ENCODE measurements at regions not wholly inside any gene's neighbourhood (a gene's known extent, or its start where the extent isn't known, plus 50 kb on each side); places are given as distances from the start of the nearest gene placed in this dataset.

DNA sequence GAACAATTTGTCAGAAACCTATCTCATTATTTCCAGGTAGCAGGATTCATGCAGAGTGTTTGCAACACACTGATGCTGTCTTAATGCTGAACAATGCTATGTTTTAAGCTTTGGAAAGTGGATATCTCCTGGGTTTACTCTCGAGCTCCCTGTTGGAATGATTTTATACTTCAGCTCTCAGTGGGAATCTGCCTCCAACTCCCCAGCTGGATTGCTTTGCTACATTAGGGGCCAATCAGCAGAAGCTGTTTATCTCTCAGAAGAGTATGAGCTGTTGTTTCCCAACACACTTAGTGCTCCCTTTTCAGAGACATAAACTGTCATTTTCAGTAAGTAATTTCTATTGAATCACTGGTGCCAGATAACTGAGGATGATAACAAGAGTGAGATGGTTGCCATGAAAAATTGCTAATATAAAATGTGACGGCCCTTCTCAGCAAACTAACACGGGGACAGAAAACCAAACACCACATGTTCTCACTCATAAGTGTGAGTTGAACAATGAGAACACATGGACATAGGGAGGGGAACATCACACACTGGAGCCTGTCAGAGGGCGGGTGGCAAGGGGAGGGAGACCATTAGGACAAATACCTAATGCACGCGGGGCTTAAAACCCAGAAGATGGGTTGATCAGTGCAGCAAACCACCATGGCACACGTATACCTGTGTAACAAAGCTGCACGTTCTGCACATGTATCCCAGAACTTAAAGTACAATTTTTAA lies 265.9 kb upstream of the RUNX1 start:
- DNase-seq (no peak), ATAC-seq (ENCODE audit: low read depth) (no peak)
- POLR2A ChIA-PET, result no interaction called here
- H3K4me1 Mint-ChIP-seq, result no peaks in the 10 kb centered on the region
- no peaks in the 10 kb centered on the region for H3K36me3 Mint-ChIP-seq
- H3K4me3 Mint-ChIP-seq, result no peak overlapping the region
- H3K27ac Mint-ChIP-seq, result no peak overlapping the region
- H3K9me3 Mint-ChIP-seq, result no peaks in the 10 kb centered on the region
- H3K27me3 Mint-ChIP-seq, result peaks cover 8% of the 10 kb centered on the region

DNA sequence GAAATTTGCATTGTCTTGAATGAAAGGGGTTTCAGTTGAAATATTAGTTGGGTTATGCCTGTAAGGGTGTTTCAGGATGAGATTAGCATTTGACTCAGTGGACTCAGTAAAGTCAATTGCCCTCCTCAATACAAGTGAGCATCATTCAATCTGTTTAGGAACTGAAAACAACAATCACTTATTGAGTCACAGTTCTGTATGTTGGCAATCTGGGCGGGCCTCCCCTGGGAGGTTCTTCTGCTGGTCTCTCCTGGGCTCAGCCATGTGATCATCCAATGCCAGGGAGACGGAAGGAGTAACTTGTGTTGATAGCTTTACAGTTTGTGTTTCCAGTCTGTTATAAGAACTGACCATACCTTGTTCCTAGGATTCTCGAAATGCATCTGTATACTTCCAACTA lies 262.9 kb upstream of the RUNX1 start:
- ATAC-seq (ENCODE audit: low read depth) (no peak), DNase-seq (no peak)
- H3K27ac Mint-ChIP-seq, result no peak overlapping the region
- H3K9me3 Mint-ChIP-seq, result peaks cover 4% of the 10 kb centered on the region
- H3K4me1 Mint-ChIP-seq, result no peaks in the 10 kb centered on the region
- H3K4me3 Mint-ChIP-seq, result no peak overlapping the region
- peaks cover 4% of the 10 kb centered on the region for H3K27me3 Mint-ChIP-seq
- POLR2A ChIA-PET, result no interaction called here
- no peaks in the 10 kb centered on the region for H3K36me3 Mint-ChIP-seq

DNA sequence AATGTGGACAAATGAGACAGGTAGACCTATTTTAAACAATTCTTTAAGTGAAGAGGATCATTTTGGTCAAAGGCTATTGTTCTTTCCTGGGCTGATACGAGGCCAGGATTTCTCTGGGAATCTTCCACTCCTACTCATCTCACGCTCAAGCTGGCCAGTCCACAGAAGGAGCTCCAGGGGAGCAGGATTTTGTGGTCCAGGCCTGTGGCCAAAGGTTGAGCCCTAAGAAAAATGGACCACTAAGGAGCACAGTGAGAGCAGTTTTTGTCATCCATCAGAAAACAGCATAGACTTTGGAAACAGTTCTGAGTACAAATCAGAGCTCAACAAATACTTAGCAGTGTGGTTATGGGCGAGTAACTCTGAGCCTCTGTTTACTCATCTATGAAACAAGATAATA lies 260.2 kb upstream of the RUNX1 start:
- no peak for ATAC-seq (ENCODE audit: low read depth)
- POLR2A ChIA-PET, result no interaction called here
- Mint-ChIP-seq H3K27me3 (peaks cover 6% of the 10 kb centered on the region), H3K4me3 (no peak overlapping the region), H3K9me3 (peaks cover 6% of the 10 kb centered on the region), H3K4me1 (no peaks in the 10 kb centered on the region), H3K27ac (no peak overlapping the region), H3K36me3 (no peaks in the 10 kb centered on the region)
- DNase-seq, result no peak

DNA sequence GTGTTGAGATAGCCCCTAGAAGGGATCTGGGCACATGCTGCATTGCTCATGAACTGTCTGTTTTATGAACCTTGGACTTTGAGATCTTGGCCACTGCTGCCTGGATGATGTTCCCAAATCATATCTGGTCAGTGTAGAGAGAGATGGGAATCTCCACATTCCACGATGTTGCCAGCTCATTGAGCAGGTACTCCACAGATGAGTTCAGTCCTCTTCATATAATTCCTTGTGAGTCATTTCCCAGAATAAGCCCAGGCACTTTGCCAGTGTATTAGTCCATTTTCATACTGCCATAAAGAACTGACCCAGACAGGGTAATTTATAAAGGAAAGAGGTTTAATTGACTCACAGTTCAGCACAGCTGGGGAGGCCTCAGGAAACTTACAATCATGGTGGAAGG lies 254.0 kb upstream of the RUNX1 start:
- Mint-ChIP-seq H3K27ac (no peak overlapping the region), H3K27me3 (peaks cover 6% of the 10 kb centered on the region), H3K9me3 (peaks cover 3% of the 10 kb centered on the region), H3K4me3 (no peak overlapping the region), H3K4me1 (no peaks in the 10 kb centered on the region), H3K36me3 (no peaks in the 10 kb centered on the region)
- POLR2A ChIA-PET, result no interaction called here
- DNase-seq (no peak), ATAC-seq (ENCODE audit: low read depth) (no peak)

DNA sequence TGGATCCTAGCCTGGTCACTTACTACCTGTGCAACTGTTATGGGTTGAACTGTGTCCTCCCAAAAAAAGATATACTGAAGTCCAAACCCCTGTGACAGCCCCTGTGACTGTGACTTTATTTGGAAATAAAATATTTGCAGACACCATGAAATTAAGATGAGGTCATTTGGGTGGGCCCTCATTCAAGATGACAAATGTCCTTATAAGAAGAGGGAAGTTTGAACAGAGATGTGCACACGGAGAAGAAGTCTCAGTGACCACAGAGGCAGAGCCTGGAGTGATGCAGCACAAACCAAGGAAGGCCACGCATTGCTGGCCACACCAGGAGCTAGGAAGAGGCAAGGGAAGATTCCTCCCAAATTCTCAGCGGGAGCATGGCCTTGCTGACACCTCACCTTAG lies 249.7 kb upstream of the RUNX1 start:
- Mint-ChIP-seq H3K4me3 (no peak overlapping the region), H3K9me3 (peaks cover 2% of the 10 kb centered on the region), H3K36me3 (peaks cover 4% of the 10 kb centered on the region), H3K4me1 (peaks cover 4% of the 10 kb centered on the region), H3K27me3 (peaks cover 1% of the 10 kb centered on the region), H3K27ac (no peak overlapping the region)
- ATAC-seq (ENCODE audit: low read depth) (no peak), DNase-seq (no peak)
- POLR2A ChIA-PET, result no interaction called here

DNA sequence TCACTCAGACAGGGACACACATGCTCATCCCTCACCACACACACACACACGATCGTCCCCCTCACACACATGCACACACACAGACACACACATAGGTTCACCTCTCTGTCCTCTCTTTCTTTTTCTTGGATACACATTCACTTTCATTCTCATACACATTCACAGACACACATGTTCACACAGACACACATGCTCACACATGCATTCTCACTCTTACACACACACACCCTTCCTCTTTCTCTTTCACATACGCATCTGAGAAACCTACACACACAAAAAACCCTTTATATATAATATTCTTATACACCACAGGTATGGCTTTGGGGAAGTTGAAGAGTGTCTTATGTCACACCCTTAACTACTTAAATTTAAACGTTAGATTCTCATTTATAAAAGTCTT lies 248.6 kb upstream of the RUNX1 start:
- no peak for DNase-seq
- peaks cover 4% of the 10 kb centered on the region for H3K36me3 Mint-ChIP-seq
- peaks cover 4% of the 10 kb centered on the region for H3K4me1 Mint-ChIP-seq
- peaks cover 1% of the 10 kb centered on the region for H3K27me3 Mint-ChIP-seq
- H3K4me3 Mint-ChIP-seq, result no peak overlapping the region
- H3K27ac Mint-ChIP-seq, result no peak overlapping the region
- H3K9me3 Mint-ChIP-seq, result peaks cover 2% of the 10 kb centered on the region
- no peak for ATAC-seq (ENCODE audit: low read depth)
- POLR2A ChIA-PET, result no interaction called here

DNA sequence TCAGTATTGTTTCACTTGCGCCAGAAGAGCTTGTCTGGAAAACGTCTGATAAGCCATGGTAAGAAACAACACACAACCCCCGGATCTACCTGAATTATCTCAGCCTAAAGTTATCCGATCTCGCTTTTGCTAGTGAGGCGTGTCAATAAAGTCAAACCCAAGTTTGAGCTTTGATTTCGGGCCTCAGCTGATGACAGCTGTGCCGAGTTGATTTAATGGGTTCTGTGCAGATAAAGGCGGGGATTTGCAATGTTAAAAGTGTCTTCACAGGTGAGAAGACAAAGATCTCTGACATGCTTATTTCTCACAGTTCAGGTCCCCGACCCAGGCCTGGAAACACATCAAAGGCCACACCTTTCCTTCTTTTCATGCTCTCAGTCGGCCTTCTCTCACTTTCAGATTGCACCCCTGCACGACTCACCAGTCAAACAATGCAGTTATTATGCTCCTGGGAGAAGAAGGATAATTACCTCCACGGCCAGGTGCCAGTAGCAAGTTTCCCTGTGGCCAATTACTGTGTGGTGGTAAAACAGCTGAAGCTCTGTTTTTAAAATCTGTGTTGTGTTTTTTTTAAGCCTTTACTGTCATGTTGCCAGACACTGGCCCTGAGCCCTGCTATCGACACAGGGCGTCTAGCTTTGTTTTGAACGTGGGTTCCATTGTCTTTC lies 245.3 kb upstream of the RUNX1 start:
- H3K27ac Mint-ChIP-seq, result no peak overlapping the region
- DNase-seq (no peak), ATAC-seq (ENCODE audit: low read depth) (no peak)
- POLR2A ChIA-PET, result no interaction called here
- no peak overlapping the region for H3K4me3 Mint-ChIP-seq
- H3K36me3 Mint-ChIP-seq, result peaks cover 4% of the 10 kb centered on the region
- peaks cover 2% of the 10 kb centered on the region for H3K9me3 Mint-ChIP-seq
- H3K4me1 Mint-ChIP-seq, result peaks cover 4% of the 10 kb centered on the region
- H3K27me3 Mint-ChIP-seq, result peaks cover 4% of the 10 kb centered on the region

DNA sequence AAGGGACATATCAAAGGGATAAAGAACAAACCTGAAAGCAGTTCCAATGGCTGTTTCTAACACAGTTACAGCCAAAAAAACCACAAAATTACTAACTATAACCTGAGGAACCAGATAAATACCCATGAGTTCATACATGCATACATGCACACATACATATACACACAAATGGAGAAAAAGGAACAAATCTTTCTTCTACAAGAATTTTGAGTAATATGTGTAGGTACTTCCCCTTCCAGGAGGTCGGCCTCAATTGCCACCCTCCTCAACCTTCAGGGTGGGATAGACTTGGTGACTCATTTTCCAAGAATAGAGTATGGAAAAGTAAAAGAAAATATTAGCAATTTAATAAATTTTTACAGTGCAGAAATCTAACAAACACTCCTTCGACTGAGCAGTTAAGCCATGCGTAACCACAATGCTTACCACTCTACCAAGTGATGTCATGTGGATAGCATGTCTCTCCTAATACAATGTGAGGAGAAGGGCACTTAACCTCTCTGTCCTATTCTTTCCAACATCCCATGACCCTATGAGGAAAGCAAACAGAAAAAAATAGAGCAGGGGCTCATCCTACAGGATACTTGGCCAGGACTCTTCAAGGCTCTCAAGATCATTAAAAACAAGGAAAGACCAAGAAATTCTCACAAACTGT lies 243.0 kb upstream of the RUNX1 start:
- DNase-seq, result no peak
- no peak for ATAC-seq (ENCODE audit: low read depth)

DNA sequence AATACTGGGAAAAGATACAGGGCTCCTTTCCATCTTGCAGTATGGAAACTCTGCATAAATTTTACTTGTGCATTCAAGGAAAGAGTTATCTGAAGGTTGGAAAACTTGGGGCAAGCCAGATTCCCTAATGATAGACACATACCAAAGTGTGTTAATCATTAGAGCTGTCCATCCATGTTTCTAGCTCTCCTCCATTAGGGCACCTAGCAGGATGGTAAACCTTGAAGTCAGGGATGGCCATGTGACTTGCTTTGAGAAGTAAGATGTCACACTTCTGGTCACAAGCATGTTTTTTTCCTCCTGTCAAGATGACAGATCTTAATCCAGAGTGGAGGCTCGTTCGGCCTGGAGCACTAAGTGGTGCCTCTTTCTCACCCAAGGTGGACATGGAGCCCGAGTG lies 241.9 kb upstream of the RUNX1 start:
- DNase-seq, result no peak
- Mint-ChIP-seq H3K36me3 (peaks cover 1% of the 10 kb centered on the region), H3K27me3 (peaks cover 6% of the 10 kb centered on the region), H3K4me1 (peaks cover 4% of the 10 kb centered on the region), H3K4me3 (no peak overlapping the region), H3K27ac (no peak overlapping the region), H3K9me3 (peaks cover 15% of the 10 kb centered on the region)
- POLR2A ChIA-PET, result no interaction called here
- no peak for ATAC-seq (ENCODE audit: low read depth)

More for the DNA sequence above, 243.0 kb upstream of the RUNX1 start:
- Mint-ChIP-seq H3K4me1 (peaks cover 4% of the 10 kb centered on the region), H3K36me3 (peaks cover 4% of the 10 kb centered on the region), H3K27ac (no peak overlapping the region), H3K27me3 (peaks cover 4% of the 10 kb centered on the region), H3K4me3 (no peak overlapping the region), H3K9me3 (peaks cover 13% of the 10 kb centered on the region)
- POLR2A ChIA-PET, result no interaction called here

DNA sequence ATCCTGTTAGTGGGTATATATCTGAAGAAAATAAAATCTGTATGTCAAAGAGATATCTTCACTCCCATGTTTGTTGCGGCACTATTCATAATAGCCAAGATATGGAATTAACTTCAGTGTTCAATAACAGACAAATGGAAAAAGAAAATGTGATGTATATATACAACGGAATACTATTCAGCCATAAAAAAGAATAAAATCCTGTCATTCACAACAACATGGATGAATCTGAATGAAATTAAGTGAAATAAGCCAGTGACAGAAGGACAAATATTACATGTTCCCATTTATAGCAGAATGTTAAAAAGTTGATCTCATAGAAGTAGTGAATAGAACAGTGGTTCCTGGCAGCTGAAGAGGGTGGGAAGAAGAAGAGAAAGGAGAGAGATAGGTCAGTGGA lies 239.1 kb upstream of the RUNX1 start:
- H3K27ac Mint-ChIP-seq, result no peak overlapping the region
- H3K4me1 Mint-ChIP-seq, result no peaks in the 10 kb centered on the region
- H3K9me3 Mint-ChIP-seq, result peaks cover 18% of the 10 kb centered on the region
- H3K4me3 Mint-ChIP-seq, result no peak overlapping the region
- POLR2A ChIA-PET, result no interaction called here
- ATAC-seq (ENCODE audit: low read depth) (no peak), DNase-seq (no peak)
- H3K36me3 Mint-ChIP-seq, result peaks cover 1% of the 10 kb centered on the region
- H3K27me3 Mint-ChIP-seq, result peaks cover 6% of the 10 kb centered on the region

DNA sequence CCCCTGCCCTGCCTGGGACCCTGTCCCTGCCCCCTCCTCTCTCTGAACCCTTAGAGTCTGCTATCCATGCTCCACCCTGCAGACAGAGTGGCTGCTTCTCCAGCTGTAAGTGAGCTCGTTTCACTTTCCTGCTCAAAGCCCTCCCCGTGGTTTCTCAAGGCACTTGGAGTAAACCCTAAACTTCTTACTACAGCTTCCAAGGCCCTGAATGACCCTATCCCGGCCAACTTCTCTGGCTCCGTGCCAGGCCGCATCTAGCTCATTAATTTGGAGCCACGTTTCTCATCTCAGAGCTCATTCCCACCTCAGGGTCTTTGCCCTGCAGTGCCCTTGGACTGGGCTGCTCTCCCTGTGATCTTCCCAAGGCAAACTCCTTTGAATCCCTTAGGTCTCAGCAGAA lies 235.1 kb upstream of the RUNX1 start:
- POLR2A ChIA-PET, result no interaction called here
- peaks cover 3% of the 10 kb centered on the region for H3K4me1 Mint-ChIP-seq
- no peak overlapping the region for H3K27ac Mint-ChIP-seq
- peaks cover 4% of the 10 kb centered on the region for H3K27me3 Mint-ChIP-seq
- peaks cover 18% of the 10 kb centered on the region for H3K9me3 Mint-ChIP-seq
- DNase-seq (no peak), ATAC-seq (ENCODE audit: low read depth) (no peak)
- H3K4me3 Mint-ChIP-seq, result no peak overlapping the region
- peaks cover 1% of the 10 kb centered on the region for H3K36me3 Mint-ChIP-seq

DNA sequence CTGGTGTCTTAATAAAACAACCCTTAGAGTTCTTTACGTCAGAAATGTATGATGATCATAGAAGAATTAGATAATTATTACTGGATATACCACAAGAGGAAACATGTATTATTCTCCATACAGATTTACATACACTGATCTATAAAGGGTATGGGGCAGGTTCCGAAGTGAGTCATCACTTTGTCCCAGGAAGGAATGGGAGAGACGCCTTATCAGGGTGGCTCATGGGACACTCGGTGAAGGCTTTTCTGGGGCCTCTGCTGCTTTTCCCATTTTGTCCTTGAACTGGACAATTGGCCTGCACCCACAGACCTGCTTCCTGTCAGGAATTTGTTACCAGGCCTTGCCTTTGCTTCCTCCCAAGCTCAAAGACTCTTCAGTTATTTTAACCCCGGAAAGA lies 233.8 kb upstream of the RUNX1 start:
- POLR2A ChIA-PET, result no interaction called here
- Mint-ChIP-seq H3K36me3 (no peaks in the 10 kb centered on the region), H3K27me3 (peaks cover 4% of the 10 kb centered on the region), H3K9me3 (peaks cover 12% of the 10 kb centered on the region), H3K4me1 (peaks cover 3% of the 10 kb centered on the region), H3K4me3 (no peak overlapping the region), H3K27ac (no peak overlapping the region)
- no peak for DNase-seq
- no peak for ATAC-seq (ENCODE audit: low read depth)

DNA sequence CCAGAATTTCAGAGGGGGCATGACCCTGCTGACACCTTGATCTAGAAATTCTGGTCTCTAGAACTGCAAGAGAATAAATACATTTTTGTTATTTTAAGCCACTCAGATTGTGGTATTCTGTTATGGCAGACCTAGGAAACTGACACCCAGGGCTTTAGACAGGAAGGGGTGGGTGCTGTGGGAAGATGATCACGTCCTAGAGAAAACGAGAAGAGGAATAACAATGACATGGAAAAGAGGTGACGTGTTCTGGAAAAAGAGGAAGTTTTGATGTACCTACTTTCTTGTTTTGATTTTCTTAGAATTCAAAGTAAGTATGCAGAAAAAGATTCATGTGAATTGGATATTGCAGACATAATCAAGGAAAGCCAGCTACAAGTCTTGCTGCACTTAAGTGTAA lies 232.9 kb upstream of the RUNX1 start:
- ATAC-seq (ENCODE audit: low read depth), result no peak
- POLR2A ChIA-PET, result no interaction called here
- Mint-ChIP-seq H3K4me1 (peaks cover 3% of the 10 kb centered on the region), H3K27me3 (peaks cover under 1% of the 10 kb centered on the region), H3K36me3 (no peaks in the 10 kb centered on the region), H3K9me3 (peaks cover 6% of the 10 kb centered on the region), H3K27ac (no peak overlapping the region), H3K4me3 (no peak overlapping the region)
- DNase-seq, result no peak

DNA sequence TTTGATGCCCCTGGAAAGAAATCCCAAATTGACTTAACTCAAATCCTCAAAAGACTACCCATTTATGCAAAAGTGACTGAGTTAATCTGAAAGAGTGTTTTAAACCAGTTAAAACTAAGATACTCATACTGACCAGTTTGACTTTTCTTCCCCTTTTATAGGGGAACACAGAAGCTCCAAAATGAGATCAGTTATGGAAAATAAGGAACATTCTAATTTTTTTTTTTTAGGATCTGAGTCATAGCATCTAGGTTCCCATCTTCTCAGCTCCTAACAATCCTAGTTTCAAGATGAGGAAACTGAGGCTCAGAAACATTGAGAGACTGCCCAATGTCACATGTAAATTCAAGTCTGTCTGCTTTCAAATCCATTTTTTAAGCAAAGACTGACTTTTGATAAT lies 231.1 kb upstream of the RUNX1 start:
- DNase-seq, result no peak
- peaks cover 3% of the 10 kb centered on the region for H3K4me1 Mint-ChIP-seq
- no peak overlapping the region for H3K4me3 Mint-ChIP-seq
- POLR2A ChIA-PET, result no interaction called here
- ATAC-seq (ENCODE audit: low read depth), result no peak
- no peaks in the 10 kb centered on the region for H3K36me3 Mint-ChIP-seq
- no peaks in the 10 kb centered on the region for H3K9me3 Mint-ChIP-seq
- peaks cover 4% of the 10 kb centered on the region for H3K27me3 Mint-ChIP-seq
- no peak overlapping the region for H3K27ac Mint-ChIP-seq
